GM19455 (cell line): ENCODE measurements at regions not wholly inside any gene's neighbourhood (a gene's known extent, or its start where the extent isn't known, plus 50 kb on each side); places are given as distances from the start of the nearest gene placed in this dataset.
"Not testable (repeated sequence)": the region's sequence is repeated elsewhere in the genome, so short reads cannot be mapped to it uniquely, and the experiment has no call there.

Source experiments
- ATAC-seq: cut with Tn5 transposase; IDR thresholded peaks from one replicate; pipeline ENCODE4 v1.9.1; 2021; ENCODE audit not compliant: unreplicated experiment

- no peak for ATAC-seq
Measured at GRCh38 chr11:130526846-130527245, 78.4 kb downstream of the ADAMTS15 start.

DNA sequence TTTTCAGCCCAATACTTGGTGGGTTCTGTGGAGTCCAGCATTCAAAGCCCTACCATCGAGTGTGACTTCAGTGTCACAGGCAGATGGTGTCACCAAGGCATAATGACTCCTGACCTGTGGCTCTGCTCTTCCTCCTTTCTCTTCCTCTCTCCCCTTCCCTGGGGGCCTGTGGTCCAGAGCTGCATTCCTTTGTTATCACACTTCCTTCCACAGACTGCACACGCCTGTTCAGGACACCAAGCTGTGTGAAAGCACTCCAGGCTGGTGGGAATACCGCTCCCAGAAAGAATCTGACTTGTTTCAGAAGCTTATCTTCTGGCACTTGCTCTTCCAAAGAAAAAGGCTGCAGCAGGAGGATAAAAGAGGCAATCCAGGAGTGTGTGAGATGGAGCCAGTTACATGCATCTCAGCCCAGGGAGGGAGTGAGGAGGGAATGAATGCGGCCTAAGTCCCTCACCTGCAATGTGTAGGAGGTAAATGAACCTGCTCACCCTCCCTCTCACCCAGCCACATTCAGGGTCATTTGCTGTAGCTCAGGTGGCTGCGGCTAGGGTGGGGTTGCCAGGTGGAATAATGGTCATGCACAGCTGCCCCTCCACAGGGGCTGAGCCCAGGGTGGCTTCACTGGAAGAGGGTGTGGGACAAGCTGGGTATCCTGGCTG, 79.3 kb downstream of the ADAMTS15 start:
- ATAC-seq: no peak

GRCh38 chr11:130528298-130529261, 80.1 kb downstream of the ADAMTS15 start:
- ATAC-seq: no peak

GRCh38 chr11:130529366-130529765, 80.9 kb downstream of the ADAMTS15 start:
- no peak for ATAC-seq

GRCh38 chr11:130531061-130531460, 82.6 kb downstream of the ADAMTS15 start:
- no peak for ATAC-seq

GRCh38 chr11:130533113-130533798, 84.8 kb downstream of the ADAMTS15 start:
- no peak for ATAC-seq

DNA sequence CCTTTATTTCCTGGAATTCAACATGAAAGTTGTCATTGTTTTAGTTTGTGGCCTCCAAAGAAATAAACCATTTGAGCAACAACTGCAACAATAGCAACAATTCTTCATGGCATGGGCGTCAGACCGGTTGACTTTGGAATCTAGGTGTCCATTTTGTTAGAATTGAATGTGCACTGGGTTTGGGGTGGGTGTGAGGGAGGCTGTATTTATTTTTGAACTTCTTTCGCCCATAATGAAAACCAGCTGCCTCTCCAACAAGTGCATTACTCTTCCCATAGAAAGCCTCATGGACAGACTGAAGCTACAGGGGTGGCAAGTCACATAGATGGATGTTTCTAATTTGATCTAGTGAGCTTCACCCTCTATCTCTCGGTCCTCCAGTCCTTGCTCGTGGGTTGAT, 85.4 kb downstream of the ADAMTS15 start:
- no peak for ATAC-seq

- ATAC-seq: no peak
Measured at GRCh38 chr11:130534551-130534950, 86.1 kb downstream of the ADAMTS15 start.

GRCh38 chr11:130535520-130535919, 87.1 kb downstream of the ADAMTS15 start:
- ATAC-seq: no peak

DNA sequence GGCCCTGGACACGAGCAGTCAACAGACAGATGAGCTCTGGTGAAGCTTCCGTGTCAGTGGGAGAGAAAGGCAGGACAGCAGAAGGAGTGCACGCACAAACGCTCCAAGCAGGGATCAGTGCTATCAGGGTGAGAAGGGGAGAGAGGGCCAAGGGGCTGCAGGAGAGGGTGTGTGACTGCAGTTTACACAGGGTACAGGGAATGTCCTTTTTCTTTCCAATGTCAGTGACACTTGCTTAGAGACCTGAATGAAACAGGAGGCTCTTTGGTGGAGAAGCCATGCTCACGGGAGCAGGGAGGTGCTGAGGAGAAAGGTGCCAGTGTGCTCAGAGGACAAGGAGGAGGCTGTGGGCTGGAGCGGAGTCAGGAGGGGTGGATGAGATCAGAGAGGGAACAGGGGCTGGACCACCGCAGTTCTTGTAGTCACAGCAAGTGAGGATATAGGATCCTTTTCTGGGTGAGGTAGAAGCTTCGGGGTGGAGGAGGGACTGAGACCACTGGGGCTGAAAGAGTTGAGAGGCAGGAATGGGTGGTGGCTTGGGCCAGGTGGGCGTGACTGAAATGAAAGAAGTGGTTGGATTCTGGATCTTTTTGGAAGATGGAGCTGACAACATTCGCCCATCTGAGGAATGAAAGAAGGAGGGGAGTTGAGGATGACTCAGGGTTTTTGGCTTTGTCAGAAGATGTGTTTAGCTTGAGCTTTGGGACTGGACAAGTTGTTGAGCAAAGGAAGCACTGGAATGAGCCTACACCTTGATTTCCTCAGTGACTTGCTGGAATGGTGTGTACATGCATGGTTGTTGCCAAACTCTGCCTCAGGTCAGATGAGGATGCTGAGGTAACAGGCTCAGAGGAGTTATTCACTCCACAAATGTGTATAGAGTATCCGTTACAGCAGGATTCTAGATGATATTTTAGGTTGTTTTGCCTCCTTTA, 87.9 kb downstream of the ADAMTS15 start:
- ATAC-seq: no peak

- not testable (repeated sequence) for ATAC-seq
Measured at GRCh38 chr11:130539680-130540079, 91.2 kb downstream of the ADAMTS15 start.

- ATAC-seq: no peak
Measured at GRCh38 chr11:130544266-130544665, 95.8 kb downstream of the ADAMTS15 start.

DNA sequence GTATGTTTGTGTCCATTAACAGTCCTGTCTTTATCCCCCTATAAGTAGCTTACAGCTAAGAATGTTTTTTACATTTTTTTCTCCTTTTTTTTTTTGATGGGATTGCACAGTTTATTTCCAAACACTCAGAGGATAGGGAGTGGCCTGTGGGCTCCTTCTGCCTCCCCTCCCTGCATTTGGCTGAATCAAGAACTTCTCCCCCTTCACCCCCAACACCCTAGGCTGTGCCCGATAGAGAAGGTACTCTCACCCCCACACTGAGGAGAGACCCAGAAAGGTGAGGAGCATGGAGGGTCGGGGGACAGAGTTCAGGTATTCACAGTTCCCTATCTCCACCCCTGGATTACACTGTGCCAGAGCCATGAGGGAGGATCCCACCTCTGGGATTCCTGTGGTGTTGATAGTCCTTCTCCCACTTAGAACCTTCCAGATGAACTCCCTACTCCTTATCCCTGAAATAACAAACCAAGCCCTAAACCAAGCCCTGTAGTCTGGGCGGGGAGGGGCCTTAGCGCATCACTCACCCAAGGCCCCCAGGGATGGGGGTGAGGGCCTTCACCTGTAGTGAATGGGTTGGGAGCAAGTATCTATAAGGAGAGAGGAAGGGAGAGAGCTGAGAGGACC, 97.1 kb downstream of the ADAMTS15 start:
- no peak for ATAC-seq

- ATAC-seq: no peak
Measured at GRCh38 chr11:130546438-130546837, 98.0 kb downstream of the ADAMTS15 start.

DNA sequence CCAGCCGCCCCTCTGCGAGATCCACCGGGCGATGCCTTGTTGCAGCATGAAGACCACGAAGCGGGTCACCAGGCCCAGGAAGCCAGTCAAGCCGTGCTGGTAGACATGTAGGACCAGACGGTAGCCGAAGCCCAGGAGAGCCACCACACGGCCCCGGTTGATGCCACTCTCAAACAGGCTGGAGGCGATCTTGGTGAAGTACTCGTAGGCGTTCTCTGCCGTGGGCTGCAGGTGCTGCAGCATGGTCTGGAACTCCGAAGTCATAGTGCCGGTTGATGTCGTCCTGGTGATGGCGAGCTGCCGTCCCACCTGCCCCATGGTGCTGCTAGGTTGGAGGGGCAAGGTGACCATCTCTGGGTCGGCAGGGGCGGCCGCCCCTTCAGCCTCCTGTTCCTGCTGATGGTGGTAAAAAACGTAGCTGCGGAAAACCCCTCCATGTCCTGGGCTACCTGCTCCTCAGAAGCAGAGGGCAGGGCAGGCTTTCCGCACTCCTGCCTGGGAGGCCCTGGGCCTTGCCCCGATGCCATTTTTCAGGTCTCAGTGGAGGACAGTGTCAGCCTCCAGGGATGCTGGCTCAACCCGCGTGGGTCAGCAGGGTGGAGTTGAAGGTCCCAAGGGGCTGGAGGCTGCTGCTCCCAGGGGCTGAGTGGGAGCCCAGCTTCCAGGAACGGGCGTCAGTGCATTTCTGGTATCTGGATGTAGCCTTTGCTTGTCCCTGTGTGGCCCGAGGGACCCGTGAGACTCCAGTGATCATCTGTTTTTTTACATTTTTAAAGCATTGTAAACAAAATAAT, 98.7 kb downstream of the ADAMTS15 start:
- no peak for ATAC-seq

GRCh38 chr11:130547761-130548490, 99.5 kb downstream of the ADAMTS15 start:
- ATAC-seq: no peak

- ATAC-seq: no peak
Measured at GRCh38 chr11:130548491-130548833, 100.0 kb downstream of the ADAMTS15 start.

GRCh38 chr11:130549393-130549999, 101.1 kb downstream of the ADAMTS15 start:
- ATAC-seq: no peak
